ENCODE measurements at regions not wholly inside any gene's neighbourhood (a gene's known extent, or its start where the extent isn't known, plus 50 kb on each side); places are given as distances from the start of the nearest gene placed in this dataset.

DNA sequence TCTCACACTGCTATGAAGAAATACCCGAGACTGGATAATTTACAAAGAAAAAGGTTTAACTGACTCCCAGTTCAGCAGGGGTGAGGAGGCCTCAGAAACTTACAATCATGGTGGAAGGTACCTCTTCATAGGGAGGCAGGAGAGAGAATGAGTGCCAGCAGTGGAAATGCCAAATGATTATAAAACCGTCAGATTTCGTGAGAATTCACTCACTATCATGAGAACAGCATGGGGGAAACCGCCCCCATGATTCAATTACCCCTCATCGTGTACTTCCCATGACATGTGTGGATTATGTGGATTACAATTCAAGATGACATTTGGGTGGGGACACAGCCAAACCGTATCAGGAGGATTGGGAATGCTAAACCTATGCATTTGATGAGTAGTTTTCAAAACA lies 380.3 kb upstream of the SPHKAP start:
- TF ChIP-seq, protein P1, sequence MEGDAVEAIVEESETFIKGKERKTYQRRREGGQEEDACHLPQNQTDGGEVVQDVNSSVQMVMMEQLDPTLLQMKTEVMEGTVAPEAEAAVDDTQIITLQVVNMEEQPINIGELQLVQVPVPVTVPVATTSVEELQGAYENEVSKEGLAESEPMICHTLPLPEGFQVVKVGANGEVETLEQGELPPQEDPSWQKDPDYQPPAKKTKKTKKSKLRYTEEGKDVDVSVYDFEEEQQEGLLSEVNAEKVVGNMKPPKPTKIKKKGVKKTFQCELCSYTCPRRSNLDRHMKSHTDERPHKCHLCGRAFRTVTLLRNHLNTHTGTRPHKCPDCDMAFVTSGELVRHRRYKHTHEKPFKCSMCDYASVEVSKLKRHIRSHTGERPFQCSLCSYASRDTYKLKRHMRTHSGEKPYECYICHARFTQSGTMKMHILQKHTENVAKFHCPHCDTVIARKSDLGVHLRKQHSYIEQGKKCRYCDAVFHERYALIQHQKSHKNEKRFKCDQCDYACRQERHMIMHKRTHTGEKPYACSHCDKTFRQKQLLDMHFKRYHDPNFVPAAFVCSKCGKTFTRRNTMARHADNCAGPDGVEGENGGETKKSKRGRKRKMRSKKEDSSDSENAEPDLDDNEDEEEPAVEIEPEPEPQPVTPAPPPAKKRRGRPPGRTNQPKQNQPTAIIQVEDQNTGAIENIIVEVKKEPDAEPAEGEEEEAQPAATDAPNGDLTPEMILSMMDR (IDR thresholded peaks at IDR 0.05) = no peak
- no peak for TF ChIP-seq POLR2A (IDR thresholded peaks at IDR 0.05)

All from body of pancreas (tissue), 4 donors.